BJ (cell line): ENCODE measurements at regions not wholly inside any gene's neighbourhood (a gene's known extent, or its start where the extent isn't known, plus 50 kb on each side); places are given as distances from the start of the nearest gene placed in this dataset.

Experiments
- CTCF ChIA-PET: fragments of 350-600 bp; formaldehyde crosslinking; extraction: SDS; loops from one replicate; lab custom pipeline; 2021; ENCODE audit warnings: antibody characterized with exemption, inconsistent platforms; lab: Yijun Ruan, JAX
- POLR2A ChIA-PET: fragments of 300-600 bp; sonication (Branson Sonifier 250); formaldehyde crosslinking; extraction: SDS; loops from one replicate; lab custom pipeline; 2021; ENCODE audit warnings: antibody characterized with exemption; lab: Charles Lee
- DNase-seq: peaks from one replicate; pipeline ENCODE4 v3.0.0-alpha.2; 2011; ENCODE audit warnings: low read depth
- H3K27me3 ChIP-seq: 2 replicates; pipeline ENCODE4 v1.6.0; 2011; ENCODE audit warnings: low read length; ENCODE audit not compliant: control insufficient read depth, insufficient read depth
- H3K36me3 ChIP-seq: 2 replicates; pipeline ENCODE4 v1.5.1; 2011; ENCODE audit warnings: low read length; ENCODE audit not compliant: control insufficient read depth, insufficient read depth
- H3K4me3 ChIP-seq: 2 replicates; pipeline ENCODE4 v1.5.1; 2011; ENCODE audit warnings: low read depth, mild to moderate bottlenecking, control low read depth, low read length
- TF ChIP-seq, protein P1 (sequence below): IDR thresholded peaks from 2 replicates; pipeline ENCODE4 v1.5.1; 2011; ENCODE audit warnings: low read depth, mild to moderate bottlenecking, control low read depth, inconsistent platforms, low read length, moderate library complexity; ENCODE audit not compliant: insufficient read depth

GRCh38 chr3:40829876-40830275 is 305.1 kb downstream of the ZNF621 start:
- no peak overlapping the region for H3K4me3 ChIP-seq
- no peaks in the 10 kb centered on the region for H3K36me3 ChIP-seq
- ChIA-PET POLR2A (no interaction called here), CTCF (no interaction called here)
- no peaks in the 10 kb centered on the region for H3K27me3 ChIP-seq
- TF ChIP-seq, protein P1, sequence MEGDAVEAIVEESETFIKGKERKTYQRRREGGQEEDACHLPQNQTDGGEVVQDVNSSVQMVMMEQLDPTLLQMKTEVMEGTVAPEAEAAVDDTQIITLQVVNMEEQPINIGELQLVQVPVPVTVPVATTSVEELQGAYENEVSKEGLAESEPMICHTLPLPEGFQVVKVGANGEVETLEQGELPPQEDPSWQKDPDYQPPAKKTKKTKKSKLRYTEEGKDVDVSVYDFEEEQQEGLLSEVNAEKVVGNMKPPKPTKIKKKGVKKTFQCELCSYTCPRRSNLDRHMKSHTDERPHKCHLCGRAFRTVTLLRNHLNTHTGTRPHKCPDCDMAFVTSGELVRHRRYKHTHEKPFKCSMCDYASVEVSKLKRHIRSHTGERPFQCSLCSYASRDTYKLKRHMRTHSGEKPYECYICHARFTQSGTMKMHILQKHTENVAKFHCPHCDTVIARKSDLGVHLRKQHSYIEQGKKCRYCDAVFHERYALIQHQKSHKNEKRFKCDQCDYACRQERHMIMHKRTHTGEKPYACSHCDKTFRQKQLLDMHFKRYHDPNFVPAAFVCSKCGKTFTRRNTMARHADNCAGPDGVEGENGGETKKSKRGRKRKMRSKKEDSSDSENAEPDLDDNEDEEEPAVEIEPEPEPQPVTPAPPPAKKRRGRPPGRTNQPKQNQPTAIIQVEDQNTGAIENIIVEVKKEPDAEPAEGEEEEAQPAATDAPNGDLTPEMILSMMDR = no peak
- DNase-seq = no peak

- CTCF ChIA-PET = interaction anchor here (1.4 kb wide), 1 partner anchor 9 kb away, joined by 4 read pairs; no protein-coding TSS in a partner anchor
Observed at GRCh38 chr3:40837300-40837699, 312.5 kb downstream of the ZNF621 start.

GRCh38 chr3:40841131-40841530 is 316.4 kb downstream of the ZNF621 start:
- no peak for DNase-seq
- ChIA-PET POLR2A (no interaction called here), CTCF (interaction anchor here (0.5 to 1.6 kb wide), 2 partner anchors 109 to 426 kb away, joined by 3 to 4 read pairs; no protein-coding TSS in a partner anchor)
- TF ChIP-seq, protein P1 = no peak
- H3K36me3 ChIP-seq = no peaks in the 10 kb centered on the region
- no peak overlapping the region for H3K4me3 ChIP-seq
- no peaks in the 10 kb centered on the region for H3K27me3 ChIP-seq

More at GRCh38 chr3:40837300-40837699, 312.5 kb downstream of the ZNF621 start:
- POLR2A ChIA-PET = no interaction called here
- TF ChIP-seq, protein P1 = no peak
- DNase-seq = no peak
- Histone ChIP-seq H3K27me3 (no peaks in the 10 kb centered on the region), H3K36me3 (no peaks in the 10 kb centered on the region), H3K4me3 (no peak overlapping the region)

GRCh38 chr3:40841570-40842109 is 316.9 kb downstream of the ZNF621 start:
- TF ChIP-seq, protein P1 = no peak
- ChIA-PET POLR2A (no interaction called here), CTCF (interaction anchor here (0.5 to 1.6 kb wide), 2 partner anchors 110 to 425 kb away, joined by 3 to 4 read pairs; no protein-coding TSS in a partner anchor)
- H3K27me3 ChIP-seq = no peaks in the 10 kb centered on the region
- no peaks in the 10 kb centered on the region for H3K36me3 ChIP-seq
- no peak for DNase-seq
- no peak overlapping the region for H3K4me3 ChIP-seq

DNA sequence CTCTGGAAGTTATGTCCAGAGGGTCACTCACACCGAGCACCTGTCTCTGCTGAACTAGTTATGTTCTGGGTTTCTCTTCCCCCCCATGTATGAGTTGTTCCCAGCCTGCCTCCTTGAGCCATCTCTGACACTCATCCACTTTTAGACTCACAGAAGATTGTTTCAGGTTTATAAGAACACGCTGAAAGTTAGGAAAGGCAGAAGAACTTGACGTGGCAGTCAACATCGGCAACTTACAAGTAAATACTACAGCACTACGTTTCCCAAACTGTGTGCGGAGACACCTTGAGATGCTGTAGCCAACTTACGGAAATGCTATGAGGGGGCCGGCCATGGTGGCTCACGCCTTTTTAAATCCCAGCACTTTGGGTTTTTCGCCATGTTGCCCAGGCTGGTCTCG is 318.0 kb downstream of the ZNF621 start:
- no peak for DNase-seq
- TF ChIP-seq, protein P1 = no peak
- CTCF ChIA-PET = no interaction called here
- no peaks in the 10 kb centered on the region for H3K36me3 ChIP-seq
- no peaks in the 10 kb centered on the region for H3K27me3 ChIP-seq
- POLR2A ChIA-PET = no interaction called here
- no peak overlapping the region for H3K4me3 ChIP-seq
